Prostate gland (tissue), 2 donors: ENCODE measurements at regions not wholly inside any gene's neighbourhood (a gene's known extent, or its start where the extent isn't known, plus 50 kb on each side); places are given as distances from the start of the nearest gene placed in this dataset.

ENCODE experiments used
- DNase-seq: peaks from one replicate; pipeline ENCODE4 v3.0.0-alpha.2; 2019; ENCODE audit warnings: low spot score
- H3K27ac ChIP-seq, 2 donors: fragments of 200-600 bp; sonication (generic); 2 replicates each; pipeline ENCODE4 v1.5.1; 2017 to 2019
- H3K27me3 ChIP-seq: fragments of 200-600 bp; sonication (generic); replicated peaks from 2 replicates; pipeline ENCODE4 v1.5.1; 2019; ENCODE audit not compliant: insufficient read depth
- H3K36me3 ChIP-seq, 2 donors: fragments of 200-600 bp; sonication (generic); 1 replicate in 1 of 2; 2 replicates in 1 of 2; pipeline versions ENCODE4 v1.5.1 to v1.8.1; 2017 to 2019
- H3K4me1 ChIP-seq: fragments of 200-600 bp; sonication (generic); replicated peaks from 2 replicates; pipeline ENCODE4 v1.5.1; 2019
- H3K4me3 ChIP-seq, 2 donors: fragments of 200-600 bp; sonication (generic); 2 replicates each; pipeline ENCODE4 v1.5.1; 2017 to 2019
- H3K9me3 ChIP-seq: fragments of 200-600 bp; sonication (generic); 2 replicates; pipeline ENCODE4 v1.5.1; 2017
- CTCF ChIP-seq, 4 experiments: fragments of 200-600 bp in 2 of 4; fragments of 450-650 bp in 2 of 4; sonication (generic) in 2 of 4; IDR thresholded peaks; 1 replicate in 3 of 4; 2 replicates in 1 of 4; pipeline ENCODE4 v1.5.1; 2016 to 2019; ENCODE audit warnings: antibody characterized with exemption in 4 of 4, mild to moderate bottlenecking in 2 of 4, moderate library complexity in 2 of 4
- POLR2A ChIP-seq: fragments of 450-650 bp; IDR thresholded peaks from one replicate; pipeline ENCODE4 v1.6.1; 2016; ENCODE audit warnings: antibody characterized with exemption, mild to moderate bottlenecking
- POLR2AphosphoS5 ChIP-seq: sonication (generic); formaldehyde crosslinking; IDR thresholded peaks from one replicate; pipeline ENCODE4 v1.6.1; 2017; ENCODE audit warnings: antibody characterized with exemption
- WGBS: methylation state at CpG from one replicate; pipeline ENCODE4 v1.1.5; 2018; 5-methylcytosine and 5-hydroxymethylcytosine counted together
- intact Hi-C: fragments of 100-400 bp; cut with DNase I; formaldehyde crosslinking; loops from one replicate; pipeline ENCODE4 v1.14.2; 2022

- TF ChIP-seq CTCF (IDR thresholded peaks at IDR 0.05): no peak
- no peak for TF ChIP-seq POLR2A
- no peak for TF ChIP-seq POLR2AphosphoS5
- DNase-seq: no peak
- Histone ChIP-seq H3K36me3 (no peaks in the 10 kb centered on the region), H3K27ac (no peak overlapping the region), H3K27me3 (no peaks in the 10 kb centered on the region), H3K9me3 (no peaks in the 10 kb centered on the region), H3K4me1 (no peaks in the 10 kb centered on the region), H3K4me3 (no peak overlapping the region)
- WGBS: 88% methylated on average over 1 of the region's 1 CpG
- intact Hi-C loops: no loop called here
Observed at GRCh38 chr7:112987171-112987570, 99.5 kb downstream of the GPR85 start.

GRCh38 chr7:112986256-112987031, 100.2 kb downstream of the GPR85 start:
- Histone ChIP-seq H3K27me3 (no peaks in the 10 kb centered on the region), H3K4me1 (no peaks in the 10 kb centered on the region), H3K4me3 (no peak overlapping the region), H3K9me3 (no peaks in the 10 kb centered on the region), H3K27ac (no peak overlapping the region), H3K36me3 (no peaks in the 10 kb centered on the region)
- DNase-seq: no peak
- WGBS: 59% methylated on average over 3 of the region's 3 CpGs
- intact Hi-C loops: no loop called here
- TF ChIP-seq CTCF (IDR thresholded peaks at IDR 0.05): no peak
- no peak for TF ChIP-seq POLR2AphosphoS5
- TF ChIP-seq POLR2A: no peak

- DNase-seq: no peak
- intact Hi-C loops: no loop called here
Observed at GRCh38 chr7:112985377-112985987, 101.1 kb downstream of the GPR85 start.

GRCh38 chr7:112982441-112983063, 104.1 kb downstream of the GPR85 start:
- WGBS: 50% methylated on average over 1 of the region's 1 CpG
- intact Hi-C loops: no loop called here
- Histone ChIP-seq H3K9me3 (no peaks in the 10 kb centered on the region), H3K27ac (no peak overlapping the region), H3K4me3 (no peak overlapping the region), H3K36me3 (no peaks in the 10 kb centered on the region), H3K4me1 (no peaks in the 10 kb centered on the region), H3K27me3 (no peaks in the 10 kb centered on the region)
- DNase-seq: no peak
- TF ChIP-seq POLR2AphosphoS5 (no peak), POLR2A (no peak), CTCF (IDR thresholded peaks at IDR 0.05) (no peak)

More at GRCh38 chr7:112985377-112985987, 101.1 kb downstream of the GPR85 start:
- H3K36me3 ChIP-seq: no peaks in the 10 kb centered on the region
- H3K27ac ChIP-seq: no peak overlapping the region
- no peaks in the 10 kb centered on the region for H3K27me3 ChIP-seq
- H3K4me3 ChIP-seq: no peak overlapping the region
- H3K4me1 ChIP-seq: no peaks in the 10 kb centered on the region
- no peaks in the 10 kb centered on the region for H3K9me3 ChIP-seq
- TF ChIP-seq POLR2AphosphoS5: no peak
- TF ChIP-seq CTCF (IDR thresholded peaks at IDR 0.05): no peak
- no peak for TF ChIP-seq POLR2A
- WGBS: 33% methylated on average over 9 of the region's 9 CpGs
